ENCODE measurements at regions not wholly inside any gene's neighbourhood (a gene's known extent, or its start where the extent isn't known, plus 50 kb on each side); places are given as distances from the start of the nearest gene placed in this dataset.

GRCh38 chr9:89711866-89712265 is 107.1 kb downstream of the GADD45G start:
- TF ChIP-seq CTCF (IDR thresholded peaks at IDR 0.05; ENCODE audit: poor library complexity, severe bottlenecking): no peak
- TF ChIP-seq EZH2 (IDR thresholded peaks at IDR 0.05; ENCODE audit: borderline replicate concordance, insufficient read depth, low read length, poor library complexity, severe bottlenecking): no peak
- no peak for TF ChIP-seq EP300 (conservative IDR thresholded peaks at IDR 0.05; ENCODE audit: poor library complexity, severe bottlenecking)
- TF ChIP-seq REST (IDR thresholded peaks at IDR 0.05; ENCODE audit: borderline replicate concordance): no peak
- TF ChIP-seq RAD21 (conservative IDR thresholded peaks at IDR 0.05): no peak
- TF ChIP-seq POLR2AphosphoS5 (IDR thresholded peaks at IDR 0.05): no peak
- no peak for TF ChIP-seq TAF1 (IDR thresholded peaks at IDR 0.05; ENCODE audit: low read depth)
- no peak for TF ChIP-seq MXI1 (conservative IDR thresholded peaks at IDR 0.05; ENCODE audit: poor library complexity, severe bottlenecking)
- TF ChIP-seq SMC3 (conservative IDR thresholded peaks at IDR 0.05; ENCODE audit: poor library complexity): no peak
